GM20000 (cell line): ENCODE measurements at regions not wholly inside any gene's neighbourhood (a gene's known extent, or its start where the extent isn't known, plus 50 kb on each side); places are given as distances from the start of the nearest gene placed in this dataset.

ENCODE experiments used
- DNase-seq: peaks from one replicate; pipeline ENCODE4 v3.0.0; 2012; ENCODE audit warnings: low spot score
- CTCF ChIP-seq: IDR thresholded peaks from 2 replicates; pipeline ENCODE4 v1.5.1; 2012; ENCODE audit warnings: mild to moderate bottlenecking, control low read depth; ENCODE audit errors: extremely low read depth, missing control alignments

GRCh38 chr2:120601566-120601965 is 134.1 kb upstream of the GLI2 start:
- no peak for TF ChIP-seq CTCF
- no peak for DNase-seq

DNA sequence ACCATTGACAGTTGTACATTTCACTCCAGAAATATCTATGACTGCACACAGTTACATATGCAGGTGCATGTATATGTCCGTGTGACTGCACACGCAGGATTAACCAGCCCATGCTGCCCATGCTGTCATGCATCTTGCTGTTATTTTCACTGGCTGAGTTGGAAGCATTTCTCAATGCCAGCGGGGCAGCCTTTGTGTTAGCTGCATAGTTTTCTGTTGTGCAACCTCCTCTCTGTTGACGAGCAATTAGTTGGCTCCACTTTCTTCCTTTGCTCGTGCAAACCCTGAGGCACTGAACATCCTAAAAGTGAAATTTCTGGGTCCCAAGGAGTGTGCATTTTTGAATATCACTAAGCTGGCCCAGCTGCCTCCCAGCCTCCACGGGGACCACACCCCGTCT is 133.4 kb upstream of the GLI2 start:
- no peak for TF ChIP-seq CTCF
- DNase-seq, result no peak

- no peak for TF ChIP-seq CTCF
- no peak for DNase-seq
Measured at GRCh38 chr2:120604767-120605166, 130.9 kb upstream of the GLI2 start.

- no peak for DNase-seq
- no peak for TF ChIP-seq CTCF
Measured at GRCh38 chr2:120605231-120605935, 130.3 kb upstream of the GLI2 start.

DNA sequence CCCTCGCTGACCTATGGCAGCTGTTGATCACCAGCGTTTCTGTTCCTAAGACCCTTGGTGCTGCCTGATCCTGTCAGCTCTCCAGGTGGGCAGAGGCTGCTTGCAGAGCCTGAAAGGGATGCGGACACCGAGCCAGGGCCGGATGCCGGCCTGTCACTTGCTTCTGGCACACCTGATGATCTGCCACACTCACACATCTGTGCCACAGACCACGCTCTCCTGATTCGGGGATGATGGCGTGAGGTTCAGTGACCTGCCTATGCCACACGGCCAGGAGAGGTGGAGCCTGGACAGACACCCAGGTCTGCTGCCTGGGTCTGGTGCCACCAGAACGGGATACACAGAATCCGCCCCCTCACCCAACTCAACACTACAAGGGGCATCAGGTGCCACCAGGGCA is 129.4 kb upstream of the GLI2 start:
- DNase-seq, result no peak
- no peak for TF ChIP-seq CTCF

DNA sequence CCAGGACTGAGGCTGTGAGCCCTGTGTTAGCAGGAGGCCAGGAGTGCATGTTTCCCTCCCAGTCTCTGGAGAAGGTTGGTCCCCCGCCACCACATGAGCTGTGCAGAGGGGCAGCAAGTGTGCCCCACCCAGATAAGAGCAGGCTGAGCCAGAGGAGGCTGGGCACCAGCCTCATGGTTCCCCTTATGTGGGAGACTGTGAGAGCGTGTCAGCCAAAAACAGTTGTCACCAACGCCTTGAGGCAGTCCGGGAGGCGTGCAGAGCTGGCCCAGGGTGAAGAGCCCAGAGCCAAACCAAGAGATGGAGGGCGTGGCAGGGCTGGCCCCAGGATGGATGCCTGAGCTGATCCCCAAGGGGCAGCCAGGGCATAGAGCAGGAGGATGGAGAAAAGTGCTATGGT is 128.7 kb upstream of the GLI2 start:
- no peak for DNase-seq

DNA sequence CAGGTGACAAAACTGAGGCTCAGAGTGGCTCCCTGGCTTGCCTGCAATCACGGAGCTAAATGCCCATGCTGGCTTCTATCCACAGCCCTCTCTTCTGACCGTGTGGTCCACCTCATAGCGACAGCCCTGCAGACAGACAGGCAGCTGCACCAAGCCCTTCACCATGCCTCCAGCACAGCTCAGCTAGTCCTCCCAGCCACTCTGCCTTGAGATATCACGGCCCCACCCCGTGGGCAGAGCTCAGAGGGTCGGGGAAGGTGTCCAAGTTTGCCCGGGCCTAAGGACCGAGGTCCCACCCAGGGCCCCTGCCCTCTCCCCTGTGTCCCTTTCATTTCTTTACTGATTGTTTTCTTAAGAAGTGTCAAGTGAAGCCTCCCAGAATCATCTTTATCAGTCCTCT is 128.2 kb upstream of the GLI2 start:
- no peak for DNase-seq

More for the DNA sequence above, 128.7 kb upstream of the GLI2 start:
- TF ChIP-seq CTCF, result no peak

More for the DNA sequence above, 128.2 kb upstream of the GLI2 start:
- TF ChIP-seq CTCF, result no peak
